H9 (cell line): ENCODE measurements at regions not wholly inside any gene's neighbourhood (a gene's known extent, or its start where the extent isn't known, plus 50 kb on each side); places are given as distances from the start of the nearest gene placed in this dataset.

Experiments used
- DNase-seq: peaks from one replicate; pipeline ENCODE4 v3.0.0-alpha.2; 2017
- H2AFZ ChIP-seq: one replicate; pipeline ENCODE4 v1.6.1; 2013; ENCODE audit warnings: mild to moderate bottlenecking, low read length, control low read depth, moderate library complexity
- H2AK5ac ChIP-seq: 2 replicates; pipeline ENCODE4 v1.6.1; 2013; ENCODE audit warnings: low read length, control low read depth, mixed read lengths; ENCODE audit not compliant: insufficient read length
- H2BK120ac ChIP-seq: one replicate; pipeline ENCODE4 v1.6.1; 2013; ENCODE audit warnings: low read depth, mild to moderate bottlenecking, low read length, control low read depth, inconsistent platforms; ENCODE audit not compliant: poor library complexity, severe bottlenecking
- H2BK12ac ChIP-seq: 2 replicates; pipeline ENCODE4 v1.6.1; 2013; ENCODE audit warnings: low read length, control low read depth, mixed read lengths, low read depth; ENCODE audit not compliant: insufficient read length
- H2BK15ac ChIP-seq: 2 replicates; pipeline ENCODE4 v1.6.1; 2013; ENCODE audit warnings: low read depth, low read length, control low read depth
- H2BK20ac ChIP-seq: one replicate; pipeline ENCODE4 v1.6.1; 2013; ENCODE audit warnings: low read depth, mild to moderate bottlenecking, low read length, control low read depth, inconsistent platforms; ENCODE audit not compliant: poor library complexity, severe bottlenecking
- H2BK5ac ChIP-seq: 2 replicates; pipeline ENCODE4 v1.6.1; 2013; ENCODE audit warnings: low read length, control low read depth, mixed read lengths; ENCODE audit not compliant: insufficient read length
- H3K14ac ChIP-seq: 2 replicates; pipeline ENCODE4 v1.6.1; 2013; ENCODE audit warnings: low read length, control low read depth; ENCODE audit not compliant: insufficient read depth
- H3K18ac ChIP-seq: 2 replicates; pipeline ENCODE4 v1.6.1; 2013; ENCODE audit warnings: low read depth, mild to moderate bottlenecking, mixed read lengths, low read length, control low read depth; ENCODE audit not compliant: insufficient read length
- H3K23ac ChIP-seq: 2 replicates; pipeline ENCODE4 v1.6.1; 2013; ENCODE audit warnings: low read length, control low read depth, mixed read lengths, low read depth; ENCODE audit not compliant: insufficient read length
- H3K23me2 ChIP-seq: 2 replicates; pipeline ENCODE4 v1.6.1; 2013; ENCODE audit warnings: low read depth, mild to moderate bottlenecking, mixed read lengths, low read length, control low read depth; ENCODE audit not compliant: insufficient read length, poor library complexity, severe bottlenecking
- H3K27ac ChIP-seq: 2 replicates; pipeline ENCODE4 v1.5.1; 2013; ENCODE audit warnings: low read length, control low read depth, mixed read lengths, low read depth; ENCODE audit not compliant: insufficient read length
- H3K27me3 ChIP-seq: 2 replicates; pipeline ENCODE4 v1.6.1; 2013; ENCODE audit warnings: low read length, control low read depth, inconsistent platforms; ENCODE audit not compliant: insufficient read depth
- H3K4ac ChIP-seq: 2 replicates; pipeline ENCODE4 v1.6.1; 2013; ENCODE audit warnings: low read depth, mild to moderate bottlenecking, control low read depth, inconsistent platforms, low read length, moderate library complexity
- H3K4me1 ChIP-seq: 2 replicates; pipeline ENCODE4 v1.6.1; 2013; ENCODE audit warnings: low read length, control low read depth, inconsistent platforms; ENCODE audit not compliant: insufficient read depth
- H3K4me2 ChIP-seq: 2 replicates; pipeline ENCODE4 v1.6.1; 2013; ENCODE audit warnings: low read length, control low read depth, mixed read lengths; ENCODE audit not compliant: insufficient read length, insufficient read depth
- H3K56ac ChIP-seq: 2 replicates; pipeline ENCODE4 v1.6.1; 2013; ENCODE audit warnings: low read depth, mild to moderate bottlenecking, mixed read lengths, low read length, control low read depth; ENCODE audit not compliant: insufficient read length
- H3K79me1 ChIP-seq: 2 replicates; pipeline ENCODE4 v1.6.1; 2013; ENCODE audit warnings: low read depth, mild to moderate bottlenecking, moderate library complexity, low read length, control low read depth, inconsistent platforms; ENCODE audit not compliant: insufficient read depth, poor library complexity, severe bottlenecking
- H3K79me2 ChIP-seq: 2 replicates; pipeline ENCODE4 v1.6.1; 2013; ENCODE audit warnings: low read length, control low read depth, inconsistent platforms; ENCODE audit not compliant: insufficient read depth
- H3K9ac ChIP-seq: 2 replicates; pipeline ENCODE4 v1.6.1; 2013; ENCODE audit warnings: low read length, control low read depth, mixed read lengths; ENCODE audit not compliant: insufficient read length; ENCODE audit errors: extremely low read depth
- H3K9me3 ChIP-seq: one replicate; pipeline ENCODE4 v1.6.1; 2013; ENCODE audit warnings: low read depth, low read length, inconsistent platforms; ENCODE audit not compliant: control insufficient read depth
- H3T11ph ChIP-seq: one replicate; pipeline ENCODE4 v1.6.1; 2013; ENCODE audit warnings: mild to moderate bottlenecking, low read length, control low read depth, inconsistent platforms
- H4K20me1 ChIP-seq: one replicate; pipeline ENCODE4 v1.6.1; 2013; ENCODE audit not compliant: control insufficient read depth, insufficient read length, insufficient read depth
- H4K5ac ChIP-seq: 2 replicates; pipeline ENCODE4 v1.6.1; 2013; ENCODE audit warnings: low read depth, mild to moderate bottlenecking, mixed read lengths, low read length, control low read depth; ENCODE audit not compliant: insufficient read length
- H4K8ac ChIP-seq: replicated peaks from 2 replicates; pipeline ENCODE4 v1.6.1; 2013; ENCODE audit warnings: low read length, control low read depth, mixed read lengths, low read depth; ENCODE audit not compliant: insufficient read length
- H4K91ac ChIP-seq: 2 replicates; pipeline ENCODE4 v1.6.1; 2013; ENCODE audit warnings: low read depth, mild to moderate bottlenecking, moderate library complexity, mixed read lengths, low read length, control low read depth; ENCODE audit not compliant: insufficient read length
- H3K27ac Mint-ChIP-seq, 3 experiments: 2 replicates in 2 of 3; 3 replicates in 1 of 3; pipeline ENCODE4 v1.8.0; 2020 to 2021; ENCODE audit warnings: mixed read lengths in 3 of 3, mild to moderate bottlenecking in 1 of 3, moderate library complexity in 1 of 3
- H3K27me3 Mint-ChIP-seq: 2 replicates; pipeline ENCODE4 v1.8.0; 2021; ENCODE audit warnings: low read depth, mild to moderate bottlenecking, moderate library complexity, mixed read lengths
- H3K36me3 Mint-ChIP-seq, 3 experiments: 2 replicates in 2 of 3; 3 replicates in 1 of 3; pipeline ENCODE4 v1.8.0; 2020 to 2021; ENCODE audit warnings: low read depth in 3 of 3, mixed read lengths in 3 of 3; ENCODE audit not compliant: insufficient read depth in 1 of 3
- H3K4me1 Mint-ChIP-seq, 2 experiments: 2 replicates each; pipeline ENCODE4 v1.8.0; 2020; ENCODE audit warnings: mixed read lengths in 2 of 2
- H3K4me3 Mint-ChIP-seq, 2 experiments: 2 replicates in 1 of 2; 3 replicates in 1 of 2; pipeline ENCODE4 v1.8.0; 2020 to 2021; ENCODE audit warnings: mild to moderate bottlenecking in 2 of 2, mixed read lengths in 2 of 2, moderate library complexity in 1 of 2
- H3K9me3 Mint-ChIP-seq, 2 experiments: 2 replicates in 1 of 2; 3 replicates in 1 of 2; pipeline ENCODE4 v1.8.0; 2020; ENCODE audit warnings: mild to moderate bottlenecking in 2 of 2, mixed read lengths in 2 of 2, moderate library complexity in 1 of 2
- WGBS: extraction: QIAGEN DNeasy Blood & Tissue Kit; methylation state at CpG from one replicate; pipeline ENCODE4 v1.1.7; 2013; ENCODE audit warnings: missing lambda C conversion rate, low lambda C conversion rate, mixed read lengths; ENCODE audit not compliant: insufficient read length; ENCODE audit errors: extremely low coverage; 5-methylcytosine and 5-hydroxymethylcytosine counted together
- TF ChIP-seq, protein P1 (sequence below): fragments of 200-600 bp; sonication (generic); conservative IDR thresholded peaks from 3 replicates; pipeline ENCODE4 v1.8.0; 2021; ENCODE audit warnings: antibody characterized with exemption, mild to moderate bottlenecking

GRCh38 chr3:54066253-54066652, 56.1 kb upstream of the CACNA2D3 start:
- Histone ChIP-seq H4K20me1 (no peaks in the 10 kb centered on the region), H2AK5ac (no peak overlapping the region), H3K9me3 (peaks cover 17% of the 10 kb centered on the region), H3K9ac (no peak overlapping the region), H2AFZ (no peak overlapping the region), H4K8ac (no peak overlapping the region), H3K4me1 (no peaks in the 10 kb centered on the region), H3K18ac (no peak overlapping the region), H3K4ac (no peak overlapping the region), H3K27me3 (no peaks in the 10 kb centered on the region), H3K23ac (no peak overlapping the region), H2BK5ac (no peak overlapping the region), H3K4me2 (no peak overlapping the region), H2BK15ac (no peak overlapping the region), H3K23me2 (no peaks in the 10 kb centered on the region), H2BK12ac (no peak overlapping the region), H3K14ac (no peak overlapping the region; the same call in 1 of the 2 replicates), H3K56ac (no peak overlapping the region), H4K91ac (no peak overlapping the region), H4K5ac (no peak overlapping the region), H3K79me1 (no peaks in the 10 kb centered on the region), H2BK120ac (no peak overlapping the region), H2BK20ac (no peak overlapping the region), H3K79me2 (no peaks in the 10 kb centered on the region), H3K27ac (no peak overlapping the region), H3T11ph (no peak overlapping the region)
- no peak overlapping the region for H3K4me3 Mint-ChIP-seq
- peaks cover 5 to 8% of the 10 kb centered on the region in 2 experiments for H3K4me1 Mint-ChIP-seq
- no peak for DNase-seq
- no CpG with 5 or more reads among the region's 3 CpGs for WGBS
- H3K27ac Mint-ChIP-seq: no peak overlapping the region
- TF ChIP-seq, protein P1, sequence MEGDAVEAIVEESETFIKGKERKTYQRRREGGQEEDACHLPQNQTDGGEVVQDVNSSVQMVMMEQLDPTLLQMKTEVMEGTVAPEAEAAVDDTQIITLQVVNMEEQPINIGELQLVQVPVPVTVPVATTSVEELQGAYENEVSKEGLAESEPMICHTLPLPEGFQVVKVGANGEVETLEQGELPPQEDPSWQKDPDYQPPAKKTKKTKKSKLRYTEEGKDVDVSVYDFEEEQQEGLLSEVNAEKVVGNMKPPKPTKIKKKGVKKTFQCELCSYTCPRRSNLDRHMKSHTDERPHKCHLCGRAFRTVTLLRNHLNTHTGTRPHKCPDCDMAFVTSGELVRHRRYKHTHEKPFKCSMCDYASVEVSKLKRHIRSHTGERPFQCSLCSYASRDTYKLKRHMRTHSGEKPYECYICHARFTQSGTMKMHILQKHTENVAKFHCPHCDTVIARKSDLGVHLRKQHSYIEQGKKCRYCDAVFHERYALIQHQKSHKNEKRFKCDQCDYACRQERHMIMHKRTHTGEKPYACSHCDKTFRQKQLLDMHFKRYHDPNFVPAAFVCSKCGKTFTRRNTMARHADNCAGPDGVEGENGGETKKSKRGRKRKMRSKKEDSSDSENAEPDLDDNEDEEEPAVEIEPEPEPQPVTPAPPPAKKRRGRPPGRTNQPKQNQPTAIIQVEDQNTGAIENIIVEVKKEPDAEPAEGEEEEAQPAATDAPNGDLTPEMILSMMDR: no peak
- H3K27me3 Mint-ChIP-seq: no peaks in the 10 kb centered on the region
- H3K36me3 Mint-ChIP-seq: peaks cover 8 to 16% (median 12%) of the 10 kb centered on the region in 3 experiments
- H3K9me3 Mint-ChIP-seq: peaks cover 15 to 16% of the 10 kb centered on the region in 2 experiments
